ENCODE measurements at regions not wholly inside any gene's neighbourhood (a gene's known extent, or its start where the extent isn't known, plus 50 kb on each side); places are given as distances from the start of the nearest gene placed in this dataset.
A peak's percentile ranks its signal among the peaks of the same experiment; 100 is the strongest.

DNA sequence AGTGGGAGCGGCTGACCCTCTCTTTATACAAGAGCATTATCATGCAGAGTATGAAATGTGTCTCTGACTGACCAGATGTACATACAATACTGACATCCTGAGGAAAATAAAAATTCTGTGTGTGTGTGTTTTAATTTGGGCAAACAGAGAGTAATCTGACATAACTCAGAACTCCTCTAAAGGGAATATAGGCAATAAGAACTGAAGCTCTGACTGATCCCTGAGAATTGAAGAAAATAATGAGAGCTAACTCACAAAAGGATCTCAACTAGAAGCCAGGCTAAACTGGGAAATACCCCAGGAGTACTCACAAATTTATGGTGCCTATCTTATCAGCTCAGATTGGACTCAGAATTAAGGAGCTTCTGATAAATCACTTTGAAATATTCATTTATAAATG lies 539.9 kb downstream of the OLFM4 start:
- H3K36me3 ChIP-seq: no peaks in the 10 kb centered on the region
- TF ChIP-seq EP300 (IDR thresholded peaks at IDR 0.05) (no peak), CTCF (IDR thresholded peaks at IDR 0.05) (no peak), POLR2AphosphoS5 (IDR thresholded peaks at IDR 0.05) (no peak), POLR2A (IDR thresholded peaks at IDR 0.05) (no peak)
- H3K4me3 ChIP-seq: no peak overlapping the region
- H3K27ac ChIP-seq: no peak overlapping the region
- H3K4me1 ChIP-seq: no peaks in the 10 kb centered on the region
- DNase-seq: peak in 1 of 2 donors; percentile 5
- H3K27me3 ChIP-seq: no peaks in the 10 kb centered on the region
- 67 to 90% (median 86%) methylated on average over 1 of the region's 1 CpG for WGBS, 5 donors
- H3K9me3 ChIP-seq: peaks cover 0 to 8% (median 2%) of the 10 kb centered on the region in 4 donors
- intact Hi-C loops (cut with DNase I; ENCODE audit: low total_unique reads): no loop called here

- intact Hi-C loops (cut with DNase I; ENCODE audit: low total_unique reads): no loop called here
- DNase-seq: peak in 1 of 2 donors; percentile 13
- Histone ChIP-seq H3K36me3 (no peaks in the 10 kb centered on the region), H3K27ac (no peak overlapping the region), H3K9me3 (peaks cover 0 to under 1% (median 0%) of the 10 kb centered on the region in 4 donors), H3K4me3 (no peak overlapping the region), H3K4me1 (no peaks in the 10 kb centered on the region), H3K27me3 (no peaks in the 10 kb centered on the region)
- TF ChIP-seq EP300 (IDR thresholded peaks at IDR 0.05) (no peak), CTCF (IDR thresholded peaks at IDR 0.05) (no peak)
- WGBS, 5 donors: 65 to 81% (median 73%) methylated on average over 2 of the region's 2 CpGs
These were observed 540.8 kb downstream of the OLFM4 start for GRCh38 chr13:53569453-53569852.

GRCh38 chr13:53601113-53601512 lies 572.5 kb downstream of the OLFM4 start:
- TF ChIP-seq EP300 (IDR thresholded peaks at IDR 0.05) (no peak), POLR2AphosphoS5 (IDR thresholded peaks at IDR 0.05) (no peak), CTCF (IDR thresholded peaks at IDR 0.05) (no peak), POLR2A (IDR thresholded peaks at IDR 0.05) (no peak)
- Histone ChIP-seq H3K9me3 (peaks cover 0 to 15% (median 1%) of the 10 kb centered on the region in 4 donors), H3K4me1 (no peaks in the 10 kb centered on the region), H3K36me3 (no peaks in the 10 kb centered on the region), H3K27me3 (no peaks in the 10 kb centered on the region), H3K27ac (no peak overlapping the region), H3K4me3 (no peak overlapping the region)
- WGBS, 5 donors: 33 to 55% (median 49%) methylated on average over 5 of the region's 5 CpGs
- DNase-seq: no peak
- intact Hi-C loops (cut with DNase I; ENCODE audit: low total_unique reads): no loop called here

- Histone ChIP-seq H3K27me3 (no peaks in the 10 kb centered on the region), H3K9me3 (peaks cover 0 to 11% (median 0%) of the 10 kb centered on the region in 4 donors), H3K36me3 (no peaks in the 10 kb centered on the region), H3K4me3 (no peak overlapping the region), H3K27ac (no peak overlapping the region), H3K4me1 (no peaks in the 10 kb centered on the region)
- WGBS, 5 donors: 31 to 55% (median 38%) methylated on average over 1 of the region's 1 CpG
- DNase-seq: no peak
- intact Hi-C loops (cut with DNase I; ENCODE audit: low total_unique reads): no loop called here
- TF ChIP-seq POLR2A (IDR thresholded peaks at IDR 0.05) (no peak), CTCF (IDR thresholded peaks at IDR 0.05) (no peak), EP300 (IDR thresholded peaks at IDR 0.05) (no peak), POLR2AphosphoS5 (IDR thresholded peaks at IDR 0.05) (no peak)
These were observed 576.7 kb downstream of the OLFM4 start for GRCh38 chr13:53605326-53605725.
